ENCODE measurements at regions not wholly inside any gene's neighbourhood (a gene's known extent, or its start where the extent isn't known, plus 50 kb on each side); places are given as distances from the start of the nearest gene placed in this dataset.

GRCh38 chr5:20618340-20618739, 630.3 kb upstream of the CDH18 start:
- no peaks in the 10 kb centered on the region for H3K9me3 ChIP-seq (ENCODE audit: low read length)
- no peak overlapping the region for H3K9ac ChIP-seq (ENCODE audit: low read length)
- H3K27me3 ChIP-seq (ENCODE audit: control insufficient read depth in 1 of 2, insufficient read depth in 2 of 2, low read length in 2 of 2), result no peaks in the 10 kb centered on the region
- H3K4me1 ChIP-seq (ENCODE audit: insufficient read depth, low read length), result no peaks in the 10 kb centered on the region
- H3K27ac ChIP-seq (ENCODE audit: low read depth, low read length), result no peak overlapping the region
- no peak overlapping the region for H3K4me3 ChIP-seq (ENCODE audit: low read depth in 1 of 2, low read length in 2 of 2)
- no peaks in the 10 kb centered on the region for H3K36me3 ChIP-seq (ENCODE audit: insufficient read depth, low read length)

DNA sequence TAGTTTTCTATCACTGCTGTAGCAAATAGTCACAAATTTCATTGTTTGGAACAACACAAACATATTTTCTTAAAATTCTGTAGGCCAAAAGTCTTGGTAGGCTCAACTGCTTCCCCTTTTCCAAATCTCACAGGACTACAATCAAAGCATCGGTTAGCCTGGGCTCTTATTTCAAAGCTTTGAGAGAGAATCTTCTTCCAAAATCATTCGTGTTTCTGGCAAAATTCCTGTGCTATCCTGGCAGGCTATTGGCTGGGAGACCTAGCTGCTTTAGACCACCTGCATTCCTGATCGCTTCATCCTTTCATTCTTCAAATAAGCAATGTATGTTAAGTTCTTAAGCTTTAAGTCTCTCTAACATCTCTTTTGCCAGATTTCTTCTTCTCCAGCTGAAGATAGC, 629.8 kb upstream of the CDH18 start:
- Histone ChIP-seq H3K27ac (ENCODE audit: low read depth, low read length) (no peak overlapping the region), H3K36me3 (ENCODE audit: insufficient read depth, low read length) (no peaks in the 10 kb centered on the region), H3K4me1 (ENCODE audit: insufficient read depth, low read length) (no peaks in the 10 kb centered on the region), H3K27me3 (ENCODE audit: control insufficient read depth in 1 of 2, insufficient read depth in 2 of 2, low read length in 2 of 2) (no peaks in the 10 kb centered on the region), H3K4me3 (ENCODE audit: low read depth in 1 of 2, low read length in 2 of 2) (no peak overlapping the region), H3K9ac (ENCODE audit: low read length) (no peak overlapping the region), H3K9me3 (ENCODE audit: low read length) (no peaks in the 10 kb centered on the region)

GRCh38 chr5:20615888-20616563, 628.0 kb upstream of the CDH18 start:
- no peaks in the 10 kb centered on the region for H3K9me3 ChIP-seq (ENCODE audit: low read length)
- no peaks in the 10 kb centered on the region for H3K27me3 ChIP-seq (ENCODE audit: control insufficient read depth in 1 of 2, insufficient read depth in 2 of 2, low read length in 2 of 2)
- no peak overlapping the region for H3K4me3 ChIP-seq (ENCODE audit: low read depth in 1 of 2, low read length in 2 of 2)
- no peaks in the 10 kb centered on the region for H3K4me1 ChIP-seq (ENCODE audit: insufficient read depth, low read length)
- H3K27ac ChIP-seq (ENCODE audit: low read depth, low read length), result no peak overlapping the region
- H3K9ac ChIP-seq (ENCODE audit: low read length), result no peak overlapping the region
- no peaks in the 10 kb centered on the region for H3K36me3 ChIP-seq (ENCODE audit: insufficient read depth, low read length)

GRCh38 chr5:20611620-20612019, 623.6 kb upstream of the CDH18 start:
- H3K9me3 ChIP-seq (ENCODE audit: low read length), result no peaks in the 10 kb centered on the region
- H3K4me1 ChIP-seq (ENCODE audit: insufficient read depth, low read length), result peaks cover 2% of the 10 kb centered on the region
- H3K27ac ChIP-seq (ENCODE audit: low read depth, low read length), result no peak overlapping the region
- no peaks in the 10 kb centered on the region for H3K36me3 ChIP-seq (ENCODE audit: insufficient read depth, low read length)
- no peak overlapping the region for H3K4me3 ChIP-seq (ENCODE audit: low read depth in 1 of 2, low read length in 2 of 2)
- no peak overlapping the region for H3K9ac ChIP-seq (ENCODE audit: low read length)
- H3K27me3 ChIP-seq (ENCODE audit: control insufficient read depth in 1 of 2, insufficient read depth in 2 of 2, low read length in 2 of 2), result no peaks in the 10 kb centered on the region

GRCh38 chr5:20610681-20611080, 622.7 kb upstream of the CDH18 start:
- Histone ChIP-seq H3K27ac (ENCODE audit: low read depth, low read length) (no peak overlapping the region), H3K27me3 (ENCODE audit: control insufficient read depth in 1 of 2, insufficient read depth in 2 of 2, low read length in 2 of 2) (no peaks in the 10 kb centered on the region), H3K4me3 (ENCODE audit: low read depth in 1 of 2, low read length in 2 of 2) (no peak overlapping the region), H3K9me3 (ENCODE audit: low read length) (no peaks in the 10 kb centered on the region), H3K36me3 (ENCODE audit: insufficient read depth, low read length) (no peaks in the 10 kb centered on the region), H3K9ac (ENCODE audit: low read length) (no peak overlapping the region), H3K4me1 (ENCODE audit: insufficient read depth, low read length) (peaks cover 7% of the 10 kb centered on the region)

DNA sequence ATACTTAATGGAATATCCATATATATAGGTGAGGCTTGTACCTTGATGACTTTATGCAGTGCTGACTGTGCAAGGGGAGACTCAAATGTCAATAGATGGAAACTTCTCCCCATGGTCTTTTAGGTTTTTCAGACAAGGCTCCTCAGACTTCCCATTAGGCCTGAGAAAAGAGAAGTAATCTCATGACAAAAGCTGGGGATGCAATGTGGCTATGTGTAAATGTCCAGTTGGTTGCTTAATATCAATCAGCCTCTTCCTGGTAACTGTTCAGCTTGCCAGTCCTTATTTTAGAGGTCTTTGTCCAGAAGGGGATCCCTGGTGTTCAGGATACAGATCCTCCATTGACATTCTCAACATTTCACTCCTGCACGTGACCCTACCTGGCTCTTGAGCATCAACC, 621.1 kb upstream of the CDH18 start:
- Histone ChIP-seq H3K27me3 (ENCODE audit: control insufficient read depth in 1 of 2, insufficient read depth in 2 of 2, low read length in 2 of 2) (no peaks in the 10 kb centered on the region), H3K4me1 (ENCODE audit: insufficient read depth, low read length) (peaks cover 7% of the 10 kb centered on the region)

DNA sequence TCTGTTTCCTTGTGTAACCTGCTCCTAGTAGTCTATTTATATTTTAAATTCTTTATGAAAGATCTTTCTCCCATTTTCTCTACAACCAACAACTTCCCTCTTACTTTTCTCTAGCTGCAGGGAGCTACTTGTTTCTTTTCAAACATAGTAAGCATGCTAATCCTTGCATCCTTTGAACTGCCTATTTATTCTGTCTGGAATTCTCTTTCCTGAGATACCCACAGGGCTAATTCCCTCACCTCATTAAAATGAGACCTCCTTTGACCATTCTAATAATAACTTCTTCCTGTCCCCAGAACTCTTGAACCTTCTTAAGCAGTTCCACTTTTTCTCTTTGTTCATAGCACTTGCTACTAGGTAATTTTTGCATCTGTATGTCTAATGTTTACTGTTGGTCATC, 620.6 kb upstream of the CDH18 start:
- H3K9me3 ChIP-seq (ENCODE audit: low read length), result no peaks in the 10 kb centered on the region
- H3K4me1 ChIP-seq (ENCODE audit: insufficient read depth, low read length), result peaks cover 7% of the 10 kb centered on the region
- no peak overlapping the region for H3K9ac ChIP-seq (ENCODE audit: low read length)
- no peak overlapping the region for H3K4me3 ChIP-seq (ENCODE audit: low read depth in 1 of 2, low read length in 2 of 2)
- no peaks in the 10 kb centered on the region for H3K36me3 ChIP-seq (ENCODE audit: insufficient read depth, low read length)
- H3K27ac ChIP-seq (ENCODE audit: low read depth, low read length), result no peak overlapping the region
- no peaks in the 10 kb centered on the region for H3K27me3 ChIP-seq (ENCODE audit: control insufficient read depth in 1 of 2, insufficient read depth in 2 of 2, low read length in 2 of 2)

More for the DNA sequence above, 621.1 kb upstream of the CDH18 start:
- no peak overlapping the region for H3K9ac ChIP-seq (ENCODE audit: low read length)
- H3K36me3 ChIP-seq (ENCODE audit: insufficient read depth, low read length), result no peaks in the 10 kb centered on the region
- H3K9me3 ChIP-seq (ENCODE audit: low read length), result no peaks in the 10 kb centered on the region
- H3K27ac ChIP-seq (ENCODE audit: low read depth, low read length), result no peak overlapping the region
- H3K4me3 ChIP-seq (ENCODE audit: low read depth in 1 of 2, low read length in 2 of 2), result no peak overlapping the region

GRCh38 chr5:20605732-20606525, 617.9 kb upstream of the CDH18 start:
- Histone ChIP-seq H3K4me3 (ENCODE audit: low read depth in 1 of 2, low read length in 2 of 2) (no peak overlapping the region), H3K36me3 (ENCODE audit: insufficient read depth, low read length) (no peaks in the 10 kb centered on the region), H3K27me3 (ENCODE audit: control insufficient read depth in 1 of 2, insufficient read depth in 2 of 2, low read length in 2 of 2) (no peaks in the 10 kb centered on the region), H3K4me1 (ENCODE audit: insufficient read depth, low read length) (peaks cover 7% of the 10 kb centered on the region), H3K9me3 (ENCODE audit: low read length) (no peaks in the 10 kb centered on the region), H3K9ac (ENCODE audit: low read length) (no peak overlapping the region), H3K27ac (ENCODE audit: low read depth, low read length) (no peak overlapping the region)

GRCh38 chr5:20604992-20605391, 617.0 kb upstream of the CDH18 start:
- Histone ChIP-seq H3K36me3 (ENCODE audit: insufficient read depth, low read length) (no peaks in the 10 kb centered on the region), H3K27ac (ENCODE audit: low read depth, low read length) (no peak overlapping the region), H3K4me1 (ENCODE audit: insufficient read depth, low read length) (peaks cover 7% of the 10 kb centered on the region), H3K4me3 (ENCODE audit: low read depth in 1 of 2, low read length in 2 of 2) (no peak overlapping the region), H3K9ac (ENCODE audit: low read length) (no peak overlapping the region), H3K27me3 (ENCODE audit: control insufficient read depth in 1 of 2, insufficient read depth in 2 of 2, low read length in 2 of 2) (no peaks in the 10 kb centered on the region), H3K9me3 (ENCODE audit: low read length) (no peaks in the 10 kb centered on the region)

DNA sequence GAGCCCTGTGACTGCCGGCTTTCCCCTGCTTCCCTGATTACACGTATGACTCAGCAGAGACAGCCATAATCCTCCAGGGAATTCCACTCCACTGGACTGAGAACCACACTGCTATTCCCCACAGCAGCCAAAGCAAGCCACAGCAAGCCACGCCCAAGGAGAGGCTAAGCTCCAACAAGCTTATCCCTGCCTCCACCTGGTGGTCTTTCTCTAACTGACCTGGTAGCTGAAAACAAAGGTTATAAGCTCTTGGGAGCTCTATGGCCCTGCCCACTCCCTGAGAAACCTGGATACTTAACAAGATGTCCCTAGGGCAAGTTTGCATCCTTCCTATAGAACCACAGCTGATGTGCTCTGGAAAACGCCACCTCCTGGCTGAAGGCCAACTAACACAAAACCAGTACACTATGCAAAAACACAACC, 613.7 kb upstream of the CDH18 start:
- Histone ChIP-seq H3K27ac (ENCODE audit: low read depth, low read length) (no peak overlapping the region), H3K36me3 (ENCODE audit: insufficient read depth, low read length) (no peaks in the 10 kb centered on the region), H3K9me3 (ENCODE audit: low read length) (no peaks in the 10 kb centered on the region), H3K9ac (ENCODE audit: low read length) (no peak overlapping the region), H3K4me1 (ENCODE audit: insufficient read depth, low read length) (peaks cover 6% of the 10 kb centered on the region), H3K27me3 (ENCODE audit: control insufficient read depth in 1 of 2, insufficient read depth in 2 of 2, low read length in 2 of 2) (no peaks in the 10 kb centered on the region), H3K4me3 (ENCODE audit: low read depth in 1 of 2, low read length in 2 of 2) (no peak overlapping the region)

GRCh38 chr5:20590356-20590755, 602.4 kb upstream of the CDH18 start:
- no peaks in the 10 kb centered on the region for H3K36me3 ChIP-seq (ENCODE audit: insufficient read depth, low read length)
- no peak overlapping the region for H3K9ac ChIP-seq (ENCODE audit: low read length)
- H3K27ac ChIP-seq (ENCODE audit: low read depth, low read length), result no peak overlapping the region
- H3K9me3 ChIP-seq (ENCODE audit: low read length), result no peaks in the 10 kb centered on the region
- no peaks in the 10 kb centered on the region for H3K4me1 ChIP-seq (ENCODE audit: insufficient read depth, low read length)
- H3K27me3 ChIP-seq (ENCODE audit: control insufficient read depth in 1 of 2, insufficient read depth in 2 of 2, low read length in 2 of 2), result no peaks in the 10 kb centered on the region
- no peak overlapping the region for H3K4me3 ChIP-seq (ENCODE audit: low read depth in 1 of 2, low read length in 2 of 2)

- no peaks in the 10 kb centered on the region for H3K4me1 ChIP-seq (ENCODE audit: insufficient read depth, low read length)
- H3K9ac ChIP-seq (ENCODE audit: low read length), result no peak overlapping the region
- no peak overlapping the region for H3K4me3 ChIP-seq (ENCODE audit: low read depth in 1 of 2, low read length in 2 of 2)
- H3K27me3 ChIP-seq (ENCODE audit: control insufficient read depth in 1 of 2, insufficient read depth in 2 of 2, low read length in 2 of 2), result no peaks in the 10 kb centered on the region
- H3K9me3 ChIP-seq (ENCODE audit: low read length), result no peaks in the 10 kb centered on the region
- no peak overlapping the region for H3K27ac ChIP-seq (ENCODE audit: low read depth, low read length)
- H3K36me3 ChIP-seq (ENCODE audit: insufficient read depth, low read length), result no peaks in the 10 kb centered on the region
Measured at GRCh38 chr5:20575571-20575970, 587.6 kb upstream of the CDH18 start.
